ENCODE measurements at regions not wholly inside any gene's neighbourhood (a gene's known extent, or its start where the extent isn't known, plus 50 kb on each side); places are given as distances from the start of the nearest gene placed in this dataset.

DNA sequence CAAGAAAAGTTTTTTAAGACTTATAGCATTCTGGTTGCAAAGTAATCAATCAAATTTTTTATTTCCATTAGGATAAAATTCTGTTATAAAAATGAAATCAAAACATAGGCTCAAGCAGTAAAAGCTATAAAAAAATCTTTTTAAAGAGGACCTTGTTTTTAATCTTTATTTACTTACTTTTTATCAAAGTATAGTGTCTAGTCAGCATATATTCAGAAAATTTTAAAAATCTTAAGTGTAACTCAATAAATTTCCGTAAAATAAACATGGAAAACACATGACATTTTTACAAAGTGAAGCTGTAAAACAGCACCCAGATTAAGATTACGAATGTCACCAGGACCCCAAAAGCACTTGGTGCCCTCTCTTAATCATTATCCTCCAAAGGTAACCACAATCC is 302.4 kb downstream of the TMEM161B start:
- CTCF ChIA-PET: no interaction called here
- Mint-ChIP-seq H3K27me3 (ENCODE audit: insufficient read depth, unreplicated experiment) (peaks cover 3% of the 10 kb centered on the region), H3K9me3 (ENCODE audit: unreplicated experiment) (no peaks in the 10 kb centered on the region), H3K27ac (ENCODE audit: unreplicated experiment) (no peak overlapping the region), H3K4me3 (ENCODE audit: unreplicated experiment) (no peak overlapping the region), H3K36me3 (ENCODE audit: insufficient read depth, unreplicated experiment) (no peaks in the 10 kb centered on the region), H3K4me1 (ENCODE audit: low read depth, unreplicated experiment) (no peaks in the 10 kb centered on the region)
- Histone ChIP-seq H3K27me3 (replicated peaks; ENCODE audit: control insufficient read depth, insufficient read depth, low read length) (no peaks in the 10 kb centered on the region), H3K4me1 (no peaks in the 10 kb centered on the region), H3K4me3 (ENCODE audit: low read depth, low read length) (no peak overlapping the region), H3K36me3 (ENCODE audit: control insufficient read depth, insufficient read depth, low read length) (no peaks in the 10 kb centered on the region), H3K9me3 (no peaks in the 10 kb centered on the region)
- BruUV-seq (replicated peaks): no TSS peak
- intact Hi-C loops (cut with micrococcal nuclease; ENCODE audit: unreplicated experiment): no loop called here
- TF ChIP-seq, protein P1, sequence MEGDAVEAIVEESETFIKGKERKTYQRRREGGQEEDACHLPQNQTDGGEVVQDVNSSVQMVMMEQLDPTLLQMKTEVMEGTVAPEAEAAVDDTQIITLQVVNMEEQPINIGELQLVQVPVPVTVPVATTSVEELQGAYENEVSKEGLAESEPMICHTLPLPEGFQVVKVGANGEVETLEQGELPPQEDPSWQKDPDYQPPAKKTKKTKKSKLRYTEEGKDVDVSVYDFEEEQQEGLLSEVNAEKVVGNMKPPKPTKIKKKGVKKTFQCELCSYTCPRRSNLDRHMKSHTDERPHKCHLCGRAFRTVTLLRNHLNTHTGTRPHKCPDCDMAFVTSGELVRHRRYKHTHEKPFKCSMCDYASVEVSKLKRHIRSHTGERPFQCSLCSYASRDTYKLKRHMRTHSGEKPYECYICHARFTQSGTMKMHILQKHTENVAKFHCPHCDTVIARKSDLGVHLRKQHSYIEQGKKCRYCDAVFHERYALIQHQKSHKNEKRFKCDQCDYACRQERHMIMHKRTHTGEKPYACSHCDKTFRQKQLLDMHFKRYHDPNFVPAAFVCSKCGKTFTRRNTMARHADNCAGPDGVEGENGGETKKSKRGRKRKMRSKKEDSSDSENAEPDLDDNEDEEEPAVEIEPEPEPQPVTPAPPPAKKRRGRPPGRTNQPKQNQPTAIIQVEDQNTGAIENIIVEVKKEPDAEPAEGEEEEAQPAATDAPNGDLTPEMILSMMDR (IDR thresholded peaks at IDR 0.05; ENCODE audit: insufficient read depth in 1 of 2, low read depth in 1 of 2, low read length in 1 of 2, severe bottlenecking in 1 of 2, unreplicated experiment in 1 of 2): no peak
- POLR2A ChIA-PET: no interaction called here
- DNase-seq: no peak

DNA sequence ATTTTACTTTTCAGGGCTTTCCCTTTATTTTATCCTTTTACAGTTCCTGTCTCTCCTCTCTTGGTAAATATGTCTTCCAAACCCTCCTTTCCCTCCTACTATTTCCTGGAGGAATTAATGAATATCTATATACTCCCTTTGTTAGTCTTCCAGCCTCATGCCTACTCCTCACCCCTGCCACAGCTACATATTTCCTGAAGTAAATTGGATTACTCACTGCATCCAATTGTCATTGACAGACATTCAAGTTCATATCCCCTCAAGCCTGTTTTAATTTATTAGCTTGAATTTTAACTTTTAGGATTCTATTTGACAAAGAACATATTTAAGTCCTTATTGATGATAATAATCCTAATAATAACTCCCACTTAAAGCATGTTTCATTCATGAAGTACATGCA is 314.5 kb downstream of the TMEM161B start:
- H3K4me3 ChIP-seq (ENCODE audit: low read depth, low read length): no peak overlapping the region
- H3K4me1 ChIP-seq: no peaks in the 10 kb centered on the region
- Mint-ChIP-seq H3K36me3 (ENCODE audit: insufficient read depth, unreplicated experiment) (no peaks in the 10 kb centered on the region), H3K9me3 (ENCODE audit: unreplicated experiment) (no peaks in the 10 kb centered on the region), H3K27ac (ENCODE audit: unreplicated experiment) (no peak overlapping the region), H3K4me3 (ENCODE audit: unreplicated experiment) (no peak overlapping the region), H3K4me1 (ENCODE audit: low read depth, unreplicated experiment) (no peaks in the 10 kb centered on the region), H3K27me3 (ENCODE audit: insufficient read depth, unreplicated experiment) (peaks cover 6% of the 10 kb centered on the region)
- DNase-seq: no peak
- ChIA-PET POLR2A (no interaction called here), CTCF (no interaction called here)
- TF ChIP-seq, protein P1 (IDR thresholded peaks at IDR 0.05; ENCODE audit: insufficient read depth in 1 of 2, low read depth in 1 of 2, low read length in 1 of 2, severe bottlenecking in 1 of 2, unreplicated experiment in 1 of 2): no peak
- BruUV-seq (replicated peaks): no TSS peak
- no peaks in the 10 kb centered on the region for H3K36me3 ChIP-seq (ENCODE audit: control insufficient read depth, insufficient read depth, low read length)
- H3K9me3 ChIP-seq: no peaks in the 10 kb centered on the region
- no peaks in the 10 kb centered on the region for H3K27me3 ChIP-seq (replicated peaks; ENCODE audit: control insufficient read depth, insufficient read depth, low read length)
- intact Hi-C loops (cut with micrococcal nuclease; ENCODE audit: unreplicated experiment): no loop called here

DNA sequence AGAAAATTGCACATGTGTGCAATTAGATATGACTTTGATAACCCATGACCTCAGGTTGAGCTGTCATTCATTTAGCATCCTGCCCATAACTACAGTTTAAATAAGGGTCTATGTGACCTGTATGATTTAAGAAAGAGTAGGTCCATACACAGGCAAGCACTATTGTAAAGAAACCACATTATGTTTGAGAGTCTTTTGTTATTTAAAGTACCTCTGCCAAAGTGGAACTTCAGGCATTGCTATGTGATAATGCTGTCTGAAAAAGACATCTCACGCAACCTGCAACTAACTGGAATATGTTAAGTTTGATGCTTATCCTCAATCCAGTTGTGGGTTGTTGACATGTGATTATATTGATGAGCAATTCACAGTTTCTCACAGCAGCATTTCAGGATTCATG is 317.0 kb downstream of the TMEM161B start:
- H3K9me3 Mint-ChIP-seq (ENCODE audit: unreplicated experiment): no peaks in the 10 kb centered on the region
- BruUV-seq (replicated peaks): no TSS peak
- H3K27ac Mint-ChIP-seq (ENCODE audit: unreplicated experiment): no peak overlapping the region
- no peaks in the 10 kb centered on the region for H3K4me1 Mint-ChIP-seq (ENCODE audit: low read depth, unreplicated experiment)
- Histone ChIP-seq H3K27me3 (replicated peaks; ENCODE audit: control insufficient read depth, insufficient read depth, low read length) (no peaks in the 10 kb centered on the region), H3K4me3 (ENCODE audit: low read depth, low read length) (no peak overlapping the region), H3K4me1 (no peaks in the 10 kb centered on the region), H3K9me3 (no peaks in the 10 kb centered on the region), H3K36me3 (ENCODE audit: control insufficient read depth, insufficient read depth, low read length) (no peaks in the 10 kb centered on the region)
- peaks cover 6% of the 10 kb centered on the region for H3K27me3 Mint-ChIP-seq (ENCODE audit: insufficient read depth, unreplicated experiment)
- CTCF ChIA-PET: no interaction called here
- POLR2A ChIA-PET: no interaction called here
- intact Hi-C loops (cut with micrococcal nuclease; ENCODE audit: unreplicated experiment): no loop called here
- no peaks in the 10 kb centered on the region for H3K36me3 Mint-ChIP-seq (ENCODE audit: insufficient read depth, unreplicated experiment)
- TF ChIP-seq, protein P1 (IDR thresholded peaks at IDR 0.05; ENCODE audit: insufficient read depth in 1 of 2, low read depth in 1 of 2, low read length in 1 of 2, severe bottlenecking in 1 of 2, unreplicated experiment in 1 of 2): no peak
- H3K4me3 Mint-ChIP-seq (ENCODE audit: unreplicated experiment): no peak overlapping the region
- no peak for DNase-seq
